Vagina (tissue), 2 donors: ENCODE measurements at regions not wholly inside any gene's neighbourhood (a gene's known extent, or its start where the extent isn't known, plus 50 kb on each side); places are given as distances from the start of the nearest gene placed in this dataset.

Experiments used
- POLR2A ChIP-seq, 2 donors: fragments of 450-650 bp; IDR thresholded peaks; one replicate each; pipeline ENCODE4 v1.6.1; 2017; ENCODE audit warnings: antibody characterized with exemption in 2 of 2, mild to moderate bottlenecking in 2 of 2, moderate library complexity in 2 of 2
- POLR2AphosphoS5 ChIP-seq, 2 donors: sonication (generic); formaldehyde crosslinking; IDR thresholded peaks; one replicate each; pipeline ENCODE4 v1.9.0; 2017; ENCODE audit warnings: antibody characterized with exemption in 2 of 2, mild to moderate bottlenecking in 2 of 2, low read depth in 1 of 2; ENCODE audit not compliant: insufficient read depth in 1 of 2
- TF ChIP-seq, protein P1 (sequence below), 3 experiments: fragments of 450-650 bp in 2 of 3; fragments of 200-600 bp in 1 of 3; sonication (generic) in 1 of 3; IDR thresholded peaks; one replicate each; pipeline ENCODE4 v1.5.1; 2017 to 2019; ENCODE audit warnings: antibody characterized with exemption in 3 of 3, mild to moderate bottlenecking in 2 of 3, moderate library complexity in 2 of 3

DNA sequence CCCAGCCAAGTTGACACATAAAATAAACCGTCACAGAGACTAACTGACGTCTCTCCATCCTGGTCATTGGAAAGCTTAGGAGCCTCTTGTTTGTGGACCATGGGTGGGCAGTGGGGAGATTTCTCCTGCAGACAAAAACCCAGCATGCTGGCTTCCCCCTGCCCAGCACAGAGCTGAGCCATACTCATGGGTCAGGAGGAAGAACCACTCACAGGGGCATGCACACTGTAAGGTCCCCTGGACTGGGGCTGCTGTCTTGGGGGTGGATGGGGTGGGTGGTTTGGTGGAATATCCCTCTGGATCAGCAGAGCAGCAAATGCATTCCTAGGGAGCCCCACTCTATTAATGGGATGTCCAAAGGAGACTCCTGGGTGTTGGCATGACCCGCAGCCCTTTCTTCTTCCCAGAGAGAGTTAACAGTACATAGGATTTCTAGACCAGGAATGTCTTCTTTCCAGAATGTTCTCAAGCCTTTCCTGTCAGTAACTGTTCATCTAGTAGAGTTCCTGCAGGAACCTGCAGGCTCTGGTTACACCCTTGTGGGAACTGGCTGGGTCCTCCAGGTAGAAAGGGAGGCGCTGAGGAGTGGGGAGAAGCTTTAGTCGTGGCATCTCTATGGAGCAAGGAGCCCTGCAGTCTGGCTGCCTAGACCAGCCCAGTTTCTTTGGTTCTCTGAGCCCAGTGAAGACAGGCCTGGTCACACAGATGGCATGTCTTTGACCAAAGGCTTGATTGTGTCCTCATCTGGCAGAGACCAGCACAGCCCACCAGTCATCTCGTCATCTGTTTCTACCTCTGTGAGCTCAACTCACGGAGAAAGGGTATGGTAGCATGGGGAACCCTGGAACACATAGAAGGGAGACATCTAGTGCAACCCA, 73.4 kb upstream of the PRR23C start:
- TF ChIP-seq POLR2A (IDR thresholded peaks at IDR 0.05) (no peak), POLR2AphosphoS5 (IDR thresholded peaks at IDR 0.05; ENCODE audit: insufficient read depth in 1 of 2, low read depth in 1 of 2) (no peak)
- TF ChIP-seq, protein P1, sequence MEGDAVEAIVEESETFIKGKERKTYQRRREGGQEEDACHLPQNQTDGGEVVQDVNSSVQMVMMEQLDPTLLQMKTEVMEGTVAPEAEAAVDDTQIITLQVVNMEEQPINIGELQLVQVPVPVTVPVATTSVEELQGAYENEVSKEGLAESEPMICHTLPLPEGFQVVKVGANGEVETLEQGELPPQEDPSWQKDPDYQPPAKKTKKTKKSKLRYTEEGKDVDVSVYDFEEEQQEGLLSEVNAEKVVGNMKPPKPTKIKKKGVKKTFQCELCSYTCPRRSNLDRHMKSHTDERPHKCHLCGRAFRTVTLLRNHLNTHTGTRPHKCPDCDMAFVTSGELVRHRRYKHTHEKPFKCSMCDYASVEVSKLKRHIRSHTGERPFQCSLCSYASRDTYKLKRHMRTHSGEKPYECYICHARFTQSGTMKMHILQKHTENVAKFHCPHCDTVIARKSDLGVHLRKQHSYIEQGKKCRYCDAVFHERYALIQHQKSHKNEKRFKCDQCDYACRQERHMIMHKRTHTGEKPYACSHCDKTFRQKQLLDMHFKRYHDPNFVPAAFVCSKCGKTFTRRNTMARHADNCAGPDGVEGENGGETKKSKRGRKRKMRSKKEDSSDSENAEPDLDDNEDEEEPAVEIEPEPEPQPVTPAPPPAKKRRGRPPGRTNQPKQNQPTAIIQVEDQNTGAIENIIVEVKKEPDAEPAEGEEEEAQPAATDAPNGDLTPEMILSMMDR (IDR thresholded peaks at IDR 0.05): no peak
